Fibroblast of skin of right biceps (primary cell): ENCODE measurements at regions not wholly inside any gene's neighbourhood (a gene's known extent, or its start where the extent isn't known, plus 50 kb on each side); places are given as distances from the start of the nearest gene placed in this dataset.
A peak's percentile ranks its signal among the peaks of the same experiment; 100 is the strongest.
"Not testable (repeated sequence)": the region's sequence is repeated elsewhere in the genome, so short reads cannot be mapped to it uniquely, and the experiment has no call there.

ENCODE experiments used
- DNase-seq: peaks from one replicate; pipeline ENCODE4 v3.0.0-alpha.2; 2013

GRCh38 chr4:159410076-159410777 lies 307.3 kb downstream of the RAPGEF2 start:
- peak; percentile 78 for DNase-seq

DNA sequence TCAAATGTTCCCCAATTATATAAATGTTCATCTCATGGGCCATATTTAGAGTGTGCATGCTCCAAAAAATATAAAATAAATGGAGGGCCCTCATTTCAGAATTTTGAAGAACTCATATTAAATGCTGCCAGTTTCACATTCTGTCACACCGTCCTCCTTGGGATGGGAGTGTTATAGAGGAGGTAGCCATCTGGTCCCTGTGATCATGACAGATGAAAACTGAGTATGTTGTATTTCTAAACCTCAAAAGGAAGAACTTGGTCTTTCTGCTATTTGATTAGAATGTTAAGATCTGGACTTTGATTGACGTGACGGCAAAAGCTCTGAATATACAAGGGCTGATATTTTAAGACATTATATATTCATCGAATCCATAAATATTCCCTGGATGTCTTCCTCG lies 308.0 kb downstream of the RAPGEF2 start:
- DNase-seq: no peak

DNA sequence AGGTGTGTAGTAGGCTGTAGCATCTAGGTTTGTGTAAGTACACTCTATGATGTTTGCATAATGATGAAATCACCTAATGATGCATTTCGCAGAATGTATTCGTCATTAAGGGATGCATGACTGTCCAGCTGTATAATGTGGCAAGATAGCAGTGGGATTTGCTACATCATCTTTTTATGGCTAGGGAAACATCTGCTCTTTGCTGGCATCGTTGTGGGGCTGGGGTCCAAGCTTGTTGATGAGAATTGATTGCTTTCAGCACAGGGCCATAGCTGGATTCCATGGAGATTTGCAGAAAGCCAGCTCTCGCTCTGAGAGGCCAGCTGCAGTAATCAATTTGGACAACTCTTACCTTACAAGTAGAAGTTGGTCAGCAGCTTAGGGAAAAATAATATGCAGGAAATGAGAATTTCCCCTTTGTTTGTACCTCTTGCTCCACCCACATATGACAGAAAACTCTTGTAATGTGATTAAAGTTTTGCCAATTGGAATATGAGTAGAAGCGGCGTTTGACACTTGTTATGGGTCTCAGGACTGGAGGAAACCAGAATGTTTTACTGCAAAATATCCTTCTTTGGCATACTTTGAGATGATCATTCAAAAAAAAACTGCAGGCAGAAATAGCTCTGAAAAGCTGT lies 310.5 kb downstream of the RAPGEF2 start:
- DNase-seq: peak; percentile 53

- DNase-seq: peak; percentile 28
Measured at GRCh38 chr4:159414305-159414704, 311.4 kb downstream of the RAPGEF2 start.

GRCh38 chr4:159416073-159416472 lies 313.2 kb downstream of the RAPGEF2 start:
- DNase-seq: no peak

GRCh38 chr4:159416996-159417395 lies 314.1 kb downstream of the RAPGEF2 start:
- no peak for DNase-seq

DNA sequence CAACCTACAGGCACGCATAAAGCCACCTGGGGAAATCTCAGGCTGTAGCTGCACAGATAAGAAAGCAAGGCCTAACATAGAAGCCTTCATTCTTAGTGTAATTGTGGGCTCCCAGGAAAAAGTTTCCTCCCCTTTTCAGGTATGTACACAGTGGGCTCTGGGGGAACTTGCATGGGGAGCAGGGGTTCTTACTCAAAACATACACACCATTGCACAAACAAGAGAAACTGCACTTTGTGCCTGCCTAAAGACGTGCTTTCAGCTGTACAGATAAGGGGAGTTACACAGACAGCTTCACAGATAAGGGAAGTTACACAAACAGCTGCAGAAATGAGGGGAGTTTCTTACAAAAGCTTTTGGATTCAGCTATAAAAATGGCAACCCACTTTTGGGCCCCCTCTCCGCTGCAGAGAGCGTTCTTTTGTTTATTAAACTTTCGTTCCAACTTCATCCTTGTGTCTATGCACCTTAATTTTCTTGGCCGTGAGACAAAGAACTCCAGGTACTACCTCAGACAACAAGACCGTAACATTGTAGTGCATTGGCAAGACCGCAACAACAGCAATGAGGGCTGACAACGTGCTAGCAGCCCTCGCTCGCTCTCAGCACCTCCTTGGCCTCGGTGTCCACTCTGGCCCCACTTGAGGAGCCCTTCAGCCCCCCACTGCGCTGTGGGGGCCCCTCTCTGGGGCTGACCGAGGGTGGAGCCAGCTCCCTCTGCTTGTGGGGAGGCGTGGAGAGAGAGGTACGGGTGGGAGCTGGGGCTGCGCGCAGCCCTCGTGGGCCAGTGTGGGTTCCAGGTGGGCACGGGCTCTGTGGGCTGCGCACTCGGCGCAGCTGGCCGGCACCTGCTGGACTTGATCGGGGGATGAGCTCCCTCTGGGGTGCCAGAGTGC lies 317.5 kb downstream of the RAPGEF2 start:
- DNase-seq: no peak

DNA sequence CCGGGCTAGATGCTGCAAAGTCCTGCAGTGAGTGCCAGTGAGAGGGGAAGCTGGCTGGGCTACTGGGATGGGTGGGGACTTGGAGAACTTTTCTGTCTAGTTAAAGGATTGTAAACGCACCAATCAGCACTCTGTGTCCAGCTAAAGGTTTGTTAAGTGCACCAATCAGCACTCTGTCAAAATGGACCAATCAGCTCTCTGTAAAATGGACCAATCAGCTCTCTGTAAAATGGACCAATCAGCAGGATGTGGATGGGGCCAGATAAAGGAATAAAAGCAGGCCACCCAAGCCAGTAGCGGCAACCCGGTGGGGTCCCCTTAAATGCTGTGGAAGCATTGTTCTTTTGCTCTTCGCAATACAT lies 318.2 kb downstream of the RAPGEF2 start:
- not testable (repeated sequence) for DNase-seq

DNA sequence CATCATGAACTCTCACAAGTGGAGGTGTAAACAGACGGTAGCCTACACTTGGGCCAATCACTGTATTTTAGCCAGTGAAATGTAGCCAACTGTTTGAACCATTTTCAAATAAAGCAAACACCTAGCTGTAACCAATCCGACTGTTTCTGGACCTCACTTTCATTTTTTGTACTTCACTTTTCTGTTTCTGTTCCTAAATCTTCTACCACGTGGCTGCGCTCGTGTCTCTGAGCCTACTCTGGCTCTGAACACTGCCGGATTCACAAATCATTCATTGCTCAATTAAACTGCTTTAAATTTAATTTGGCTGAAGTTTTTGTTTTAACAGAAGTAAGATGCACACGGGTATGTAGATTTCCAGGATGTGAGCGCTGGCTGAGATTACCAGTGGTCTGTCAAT lies 319.1 kb downstream of the RAPGEF2 start:
- no peak for DNase-seq

DNA sequence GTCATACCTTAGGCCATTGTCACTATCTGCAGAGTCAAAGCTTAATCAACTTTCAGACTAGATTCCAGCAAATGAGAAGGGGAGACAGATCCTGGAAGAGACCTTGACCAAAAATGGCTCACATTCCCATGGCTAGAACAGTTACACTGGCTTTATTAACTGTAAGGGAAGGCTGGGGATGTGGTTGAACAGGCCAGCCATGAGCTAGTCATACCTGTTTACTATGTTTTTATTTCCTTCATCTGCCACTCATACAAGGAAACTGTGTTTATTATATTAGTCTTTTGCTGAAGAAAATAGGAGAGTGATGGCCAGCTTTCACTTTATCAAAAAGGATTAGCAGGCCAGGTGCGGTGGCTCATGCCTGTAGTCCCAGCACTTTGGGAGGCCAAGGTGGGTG lies 319.7 kb downstream of the RAPGEF2 start:
- no peak for DNase-seq

DNA sequence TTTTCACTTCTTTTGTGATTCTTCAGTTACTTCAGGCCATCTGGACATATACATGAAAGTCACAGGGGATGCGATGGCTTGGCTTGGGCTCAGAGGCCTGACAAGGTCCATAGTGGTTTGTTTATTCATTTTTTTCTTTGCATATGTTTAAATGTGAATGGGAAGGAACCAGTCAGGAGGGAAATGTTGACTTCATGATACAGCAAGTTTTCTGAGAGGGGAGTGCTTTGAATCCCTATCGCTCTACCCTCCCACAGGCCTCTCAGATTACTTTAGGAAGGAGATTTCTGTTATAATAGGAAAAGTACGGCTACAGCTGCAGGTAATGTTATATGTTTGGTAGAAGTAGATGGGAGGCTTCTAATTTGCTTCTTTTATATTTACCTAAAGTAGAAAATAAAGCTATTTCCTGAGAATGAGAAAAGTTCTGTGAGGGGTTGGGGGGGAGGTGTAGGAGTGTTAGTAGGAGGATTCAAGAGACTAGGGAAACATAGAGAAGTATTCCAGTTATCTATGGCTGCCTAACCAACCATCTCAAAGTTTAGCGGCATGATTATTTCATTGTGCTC lies 322.9 kb downstream of the RAPGEF2 start:
- no peak for DNase-seq

GRCh38 chr4:159428293-159428692 lies 325.4 kb downstream of the RAPGEF2 start:
- DNase-seq: no peak

- DNase-seq: no peak
Measured at GRCh38 chr4:159428975-159429692, 326.3 kb downstream of the RAPGEF2 start.

DNA sequence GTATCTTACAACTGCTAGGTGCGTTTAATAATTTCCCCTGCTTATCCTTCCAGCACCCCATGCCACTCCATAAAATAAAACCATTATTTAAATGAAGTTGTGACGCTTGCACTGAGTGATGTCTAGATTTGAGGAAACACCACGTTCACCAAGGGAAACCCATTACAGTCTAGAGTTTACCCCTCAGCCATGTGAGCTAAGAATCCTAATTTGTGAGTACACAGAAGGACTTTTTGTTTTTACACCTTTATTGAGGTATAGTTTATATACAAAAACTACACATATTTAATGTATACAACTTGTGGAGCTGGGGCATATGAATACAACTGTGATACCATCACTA lies 326.8 kb downstream of the RAPGEF2 start:
- no peak for DNase-seq

DNA sequence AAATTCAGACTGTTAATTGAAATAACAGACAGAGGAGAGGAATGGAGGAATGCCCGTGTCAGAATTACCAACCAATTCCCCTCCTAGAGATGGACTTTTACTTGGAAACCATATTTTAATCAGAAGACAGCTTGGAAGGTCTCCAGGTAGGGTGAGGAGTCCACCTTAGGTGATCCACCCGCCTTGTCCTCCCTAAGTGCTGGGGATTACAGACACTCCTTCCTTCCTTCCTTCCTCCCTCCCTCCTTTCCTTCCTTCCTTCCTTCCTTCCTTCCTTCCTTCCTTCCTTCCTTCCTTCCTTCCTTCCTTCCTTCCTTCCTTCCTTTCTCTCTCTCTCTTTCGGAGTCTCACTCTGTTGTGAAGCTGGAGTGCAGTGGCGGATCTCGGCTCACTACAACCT lies 328.0 kb downstream of the RAPGEF2 start:
- DNase-seq: no peak

- no peak for DNase-seq
Measured at GRCh38 chr4:159432436-159432835, 329.6 kb downstream of the RAPGEF2 start.

DNA sequence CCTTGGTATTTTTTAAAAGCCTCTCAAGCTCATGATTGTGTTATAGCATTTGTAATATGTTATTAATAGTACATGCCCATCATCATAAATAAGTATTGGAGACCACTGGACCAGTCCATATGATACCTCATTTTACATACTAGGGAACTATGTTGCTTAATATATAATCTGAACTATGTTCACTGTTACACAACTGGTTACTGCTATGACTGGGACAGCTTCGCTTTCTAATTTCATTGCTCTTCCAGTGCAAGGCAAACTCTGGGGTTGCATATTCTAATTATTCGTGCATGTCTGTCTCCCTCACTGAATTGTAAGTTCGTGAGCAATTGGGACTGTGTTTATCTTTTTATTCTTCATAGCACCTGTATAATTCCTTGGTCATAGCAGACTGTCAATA lies 330.5 kb downstream of the RAPGEF2 start:
- no peak for DNase-seq

DNA sequence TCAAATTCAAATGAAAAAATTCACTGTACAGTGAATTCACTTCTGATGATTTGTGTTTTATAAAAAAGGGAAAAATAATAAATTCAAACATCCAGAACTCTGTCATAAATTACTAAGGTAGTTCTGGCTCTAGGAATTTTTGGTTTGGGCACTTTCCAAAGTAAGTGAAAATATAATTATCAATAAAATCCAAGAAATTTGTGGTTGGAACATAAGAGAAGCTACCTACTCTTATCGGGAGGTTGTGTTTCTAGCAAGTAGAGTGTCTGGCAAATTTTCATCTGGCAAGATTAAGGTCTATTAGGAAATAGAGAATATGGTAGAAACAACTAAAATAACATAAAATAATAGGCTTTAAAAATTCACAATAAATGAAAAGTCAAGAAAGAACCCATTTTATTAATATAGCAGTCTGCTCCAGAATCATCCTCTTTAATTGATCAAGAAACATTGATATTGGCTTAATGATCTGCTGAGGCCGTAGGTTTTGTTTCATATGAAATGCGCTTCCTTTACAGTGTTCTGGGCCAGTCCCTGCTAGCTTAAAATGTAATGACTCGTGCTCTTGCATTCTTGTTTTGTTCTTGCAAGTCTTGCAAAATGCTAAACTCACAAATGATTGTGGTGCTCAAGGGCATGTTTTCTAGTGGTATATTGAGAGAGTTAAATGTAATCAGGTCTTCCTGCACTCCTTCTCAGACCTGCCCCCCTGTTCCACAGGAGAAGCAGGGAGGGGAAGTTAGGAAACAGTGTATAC lies 331.4 kb downstream of the RAPGEF2 start:
- peak; percentile 74 for DNase-seq

GRCh38 chr4:159434871-159435241 lies 332.0 kb downstream of the RAPGEF2 start:
- DNase-seq: no peak

DNA sequence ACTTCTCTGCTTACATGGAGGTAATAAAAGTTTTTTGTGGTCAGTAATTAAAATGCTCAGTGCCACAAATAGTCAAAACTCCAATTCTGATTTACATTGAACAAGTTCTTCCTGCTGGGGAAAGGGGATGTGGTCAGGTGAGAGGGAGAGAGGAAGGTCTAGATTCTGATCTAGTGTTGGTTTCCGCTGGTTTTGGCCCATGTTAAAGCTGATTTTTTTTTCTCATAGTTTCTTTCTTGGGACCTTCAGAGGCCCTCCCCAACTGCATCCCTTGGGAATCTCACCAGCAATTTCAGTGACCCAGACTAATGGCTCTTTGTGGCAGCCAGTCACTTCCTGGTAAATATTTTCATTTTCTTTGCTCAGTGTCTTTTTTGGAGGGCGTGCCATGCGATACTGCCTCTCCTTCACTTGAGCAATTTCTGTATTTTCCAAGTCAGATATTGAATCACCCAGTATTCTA lies 332.7 kb downstream of the RAPGEF2 start:
- peak; percentile 55 for DNase-seq

DNA sequence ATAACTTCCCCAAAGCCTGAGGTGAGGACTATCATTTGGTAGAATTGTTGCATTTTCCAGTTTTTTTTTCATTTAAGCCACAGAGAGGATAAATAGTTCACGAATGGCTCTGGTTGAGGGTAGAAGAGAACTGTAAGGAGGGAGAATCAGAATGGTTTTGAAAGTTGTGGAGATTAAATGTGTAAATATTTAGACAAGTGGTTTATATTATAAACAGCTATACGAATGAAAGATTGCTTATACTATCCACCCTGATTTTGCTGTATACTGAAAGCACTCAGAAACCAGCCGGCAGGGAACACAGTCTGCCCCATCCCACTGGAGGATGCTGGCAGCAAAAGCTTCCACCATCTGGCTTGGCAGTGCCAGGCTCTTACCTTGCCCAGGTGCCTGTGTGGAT lies 341.1 kb downstream of the RAPGEF2 start:
- no peak for DNase-seq

DNA sequence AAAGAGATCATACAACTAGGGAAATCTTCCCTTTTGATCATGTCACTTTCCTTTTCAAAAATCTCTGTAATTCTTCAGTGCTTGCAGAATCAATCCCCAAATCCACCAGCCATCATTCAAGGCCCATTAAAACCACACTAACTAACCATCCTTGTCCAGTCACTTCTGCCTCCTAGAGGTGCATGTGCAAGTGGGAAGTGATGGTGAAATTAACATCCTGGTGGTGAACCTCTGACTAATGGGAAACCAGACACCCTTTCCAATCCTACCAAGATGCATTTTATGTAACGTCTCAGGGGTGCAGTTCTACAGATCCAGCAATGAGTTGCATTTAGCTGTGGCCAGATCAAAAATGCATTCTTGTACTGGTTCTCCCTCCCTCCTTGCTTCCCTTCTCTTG lies 341.8 kb downstream of the RAPGEF2 start:
- peak; percentile 64 for DNase-seq
